ENCODE measurements at regions not wholly inside any gene's neighbourhood (a gene's known extent, or its start where the extent isn't known, plus 50 kb on each side); places are given as distances from the start of the nearest gene placed in this dataset.

GRCh38 chr6:78580923-78581322, 286.4 kb upstream of the IRAK1BP1 start:
- H3K9me3 ChIP-seq: no peaks in the 10 kb centered on the region
- FAIRE-seq: no peak
- no peak overlapping the region for H3K4me3 ChIP-seq
- H3K27ac ChIP-seq: no peak overlapping the region
- intact Hi-C loops (cut with DNase I): no loop called here
- no peak for ATAC-seq
- no peaks in the 10 kb centered on the region for H3K4me1 ChIP-seq
- DNase-seq: no peak
- no peak for TF ChIP-seq CTCF (IDR thresholded peaks at IDR 0.05)
- H3K36me3 ChIP-seq: no peaks in the 10 kb centered on the region
- no peaks in the 10 kb centered on the region for H3K27me3 ChIP-seq
- 40 to 90% methylated on average over 2 of the region's 2 CpGs for WGBS, 2 donors

DNA sequence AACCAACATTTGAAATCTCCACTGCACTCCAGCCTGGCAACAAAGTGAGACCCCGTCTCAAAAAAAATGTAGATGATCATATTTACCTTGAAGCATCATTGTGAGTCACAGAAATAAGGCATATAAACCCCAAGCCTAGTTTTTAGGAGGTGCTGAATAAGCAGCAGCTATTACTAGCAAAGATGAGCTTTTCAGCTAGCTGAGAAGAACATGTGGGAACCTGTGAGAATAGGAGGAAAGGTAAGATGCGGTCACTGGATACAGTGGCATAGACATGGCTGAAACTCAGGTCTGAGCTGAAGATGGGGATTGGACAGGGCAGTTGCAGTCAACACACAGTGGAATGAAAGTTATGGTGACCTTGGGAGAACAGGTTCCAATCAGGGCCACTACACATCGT, 284.3 kb upstream of the IRAK1BP1 start:
- no peak for TF ChIP-seq CTCF (IDR thresholded peaks at IDR 0.05)
- 51 to 67% methylated on average over 3 of the region's 3 CpGs for WGBS, 2 donors
- no peaks in the 10 kb centered on the region for H3K9me3 ChIP-seq
- no peaks in the 10 kb centered on the region for H3K4me1 ChIP-seq
- intact Hi-C loops (cut with DNase I): no loop called here
- FAIRE-seq: no peak
- H3K27me3 ChIP-seq: no peaks in the 10 kb centered on the region
- H3K4me3 ChIP-seq: no peak overlapping the region
- no peak for ATAC-seq
- DNase-seq: no peak
- no peak overlapping the region for H3K27ac ChIP-seq
- no peaks in the 10 kb centered on the region for H3K36me3 ChIP-seq

GRCh38 chr6:78589436-78589835, 277.9 kb upstream of the IRAK1BP1 start:
- DNase-seq (no peak), FAIRE-seq (no peak), ATAC-seq (no peak)
- Histone ChIP-seq H3K27ac (no peak overlapping the region), H3K36me3 (no peaks in the 10 kb centered on the region), H3K9me3 (no peaks in the 10 kb centered on the region), H3K27me3 (no peaks in the 10 kb centered on the region), H3K4me3 (no peak overlapping the region), H3K4me1 (no peaks in the 10 kb centered on the region)
- intact Hi-C loops (cut with DNase I): no loop called here
- WGBS, 2 donors: 7 to 17% methylated on average over 1 of the region's 1 CpG
- no peak for TF ChIP-seq CTCF (IDR thresholded peaks at IDR 0.05)

DNA sequence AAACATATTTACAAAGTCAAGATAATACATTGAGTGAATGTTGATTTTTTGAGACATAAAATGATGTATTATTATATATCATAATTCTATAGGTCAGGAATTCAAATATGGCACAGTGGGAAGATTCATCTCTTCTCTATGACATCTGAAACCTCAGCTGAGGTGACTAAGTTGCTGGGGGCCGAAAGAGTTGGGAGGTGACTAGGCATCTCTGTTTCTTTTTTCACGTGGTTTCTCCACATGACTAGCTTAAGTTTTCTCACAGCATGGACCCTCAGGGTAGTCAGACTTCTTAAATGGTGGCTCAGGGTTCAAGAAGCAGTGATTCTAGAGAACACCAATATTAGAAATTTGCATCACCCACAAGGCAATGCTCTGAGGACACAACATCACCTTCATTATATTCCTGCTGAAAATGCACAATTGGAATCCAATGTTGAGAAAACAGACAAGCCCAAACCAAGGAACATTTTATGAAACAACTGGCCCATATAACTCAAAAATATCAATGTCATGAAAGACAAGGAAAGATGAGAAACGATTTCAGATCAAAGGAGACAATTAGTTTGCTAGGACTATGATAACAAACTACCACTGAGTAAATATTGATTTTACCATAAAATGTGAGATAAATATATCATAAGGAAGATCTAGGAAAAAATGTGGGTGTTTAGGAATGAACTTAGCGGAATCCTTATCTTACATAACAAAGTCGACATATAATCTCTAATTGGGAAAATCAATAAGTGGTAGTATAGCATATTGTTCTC, 273.3 kb upstream of the IRAK1BP1 start:
- Histone ChIP-seq H3K27me3 (no peaks in the 10 kb centered on the region), H3K9me3 (no peaks in the 10 kb centered on the region), H3K27ac (no peak overlapping the region), H3K4me1 (no peaks in the 10 kb centered on the region), H3K36me3 (no peaks in the 10 kb centered on the region), H3K4me3 (no peak overlapping the region)
- WGBS, 2 donors: 44 to 45% methylated on average over 5 of the region's 5 CpGs
- DNase-seq (no peak), ATAC-seq (no peak), FAIRE-seq (no peak)
- no peak for TF ChIP-seq CTCF (IDR thresholded peaks at IDR 0.05)
- intact Hi-C loops (cut with DNase I): no loop called here

DNA sequence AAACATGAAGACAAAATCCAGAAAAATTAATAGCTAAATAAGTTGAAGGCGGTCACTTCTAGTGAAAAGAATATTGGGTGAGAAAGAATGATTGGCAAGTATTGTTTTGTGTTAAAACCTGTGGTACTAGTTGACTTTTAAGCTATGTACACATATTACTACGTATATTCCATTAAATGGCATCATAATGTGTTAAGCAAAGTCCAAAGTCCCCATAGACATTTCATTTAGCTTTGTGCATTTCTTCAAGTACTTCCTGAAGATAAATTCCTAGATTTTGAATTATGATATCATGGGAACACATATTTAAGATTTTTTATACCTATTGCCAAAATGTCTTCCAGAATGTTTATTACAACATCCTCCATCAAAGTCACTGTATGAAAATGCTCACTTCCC, 272.7 kb upstream of the IRAK1BP1 start:
- no peaks in the 10 kb centered on the region for H3K27me3 ChIP-seq
- no peaks in the 10 kb centered on the region for H3K36me3 ChIP-seq
- H3K4me3 ChIP-seq: no peak overlapping the region
- FAIRE-seq (no peak), DNase-seq (no peak), ATAC-seq (no peak)
- H3K9me3 ChIP-seq: no peaks in the 10 kb centered on the region
- no peak for TF ChIP-seq CTCF (IDR thresholded peaks at IDR 0.05)
- WGBS, 2 donors: 44 to 52% methylated on average over 2 of the region's 2 CpGs
- no peaks in the 10 kb centered on the region for H3K4me1 ChIP-seq
- intact Hi-C loops (cut with DNase I): no loop called here
- H3K27ac ChIP-seq: no peak overlapping the region
